ENCODE measurements at regions not wholly inside any gene's neighbourhood (a gene's known extent, or its start where the extent isn't known, plus 50 kb on each side); places are given as distances from the start of the nearest gene placed in this dataset.

GRCh38 chr13:31980830-31981229, 50.7 kb upstream of the FRY start:
- no peak for DNase-seq
- TF ChIP-seq EP300 (IDR thresholded peaks at IDR 0.05) = no peak
- TF ChIP-seq POLR2A (IDR thresholded peaks at IDR 0.05) = no peak
- no peak for TF ChIP-seq POLR2AphosphoS5 (IDR thresholded peaks at IDR 0.05)
- no peak for TF ChIP-seq CTCF (IDR thresholded peaks at IDR 0.05)
- WGBS, 5 donors = 69 to 83% (median 71%) methylated on average over 1 of the region's 1 CpG
- H3K36me3 ChIP-seq = no peaks in the 10 kb centered on the region
- H3K27me3 ChIP-seq = no peaks in the 10 kb centered on the region
- intact Hi-C loops (cut with DNase I; ENCODE audit: low total_unique reads) = no loop called here
- no peaks in the 10 kb centered on the region for H3K9me3 ChIP-seq
- no peak overlapping the region for H3K27ac ChIP-seq
- peaks cover 0 to 23% (median 8%) of the 10 kb centered on the region in 4 donors for H3K4me1 ChIP-seq
- H3K4me3 ChIP-seq = no peak overlapping the region

Small RNAs in the stretch of these regions (small RNA-seq; reads per million reads assigned to genes)
- gene RF00017 = 0 reads per million in 4 donors

All from stomach (tissue), 8 donors.